Left ventricle myocardium inferior (tissue), 1 donor: ENCODE measurements at regions not wholly inside any gene's neighbourhood (a gene's known extent, or its start where the extent isn't known, plus 50 kb on each side); places are given as distances from the start of the nearest gene placed in this dataset.
"Not testable (repeated sequence)": the region's sequence is repeated elsewhere in the genome, so short reads cannot be mapped to it uniquely, and the experiment has no call there.

Experiments
- DNase-seq: peaks from one replicate; pipeline ENCODE4 v3.0.0-alpha.2; 2020
- H3K27ac ChIP-seq: fragments of 200-600 bp; replicated peaks from 2 replicates; pipeline ENCODE4 v1.8.0; 2021
- H3K27me3 ChIP-seq: fragments of 200-600 bp; 2 replicates; pipeline ENCODE4 v1.8.0; 2021; ENCODE audit warnings: low read depth
- H3K36me3 ChIP-seq: fragments of 200-600 bp; 2 replicates; pipeline ENCODE4 v1.8.0; 2021
- H3K4me1 ChIP-seq: fragments of 200-600 bp; 2 replicates; pipeline ENCODE4 v1.8.0; 2021
- H3K4me3 ChIP-seq: fragments of 200-600 bp; 2 replicates; pipeline ENCODE4 v1.8.0; 2021; ENCODE audit warnings: mild to moderate bottlenecking, moderate library complexity
- H3K9me3 ChIP-seq: fragments of 200-600 bp; replicated peaks from 2 replicates; pipeline ENCODE4 v1.8.0; 2021
- CTCF ChIP-seq: fragments of 200-600 bp; IDR thresholded peaks from 2 replicates; pipeline ENCODE4 v1.8.0; 2021; ENCODE audit warnings: antibody characterized with exemption, mild to moderate bottlenecking, borderline replicate concordance
- intact Hi-C: fragments of 100-400 bp; cut with micrococcal nuclease; formaldehyde crosslinking; loops from one replicate; pipeline ENCODE4 v1.11.0; 2022
- donor health status: DM: no; HTN: yes; CAD: no; lungs with severe emphysema.

- Histone ChIP-seq H3K4me3 (no peak overlapping the region), H3K27ac (no peak overlapping the region), H3K4me1 (no peaks in the 10 kb centered on the region), H3K27me3 (peaks cover 25% of the 10 kb centered on the region), H3K36me3 (no peaks in the 10 kb centered on the region), H3K9me3 (peaks cover 30% of the 10 kb centered on the region)
- DNase-seq, result no peak
- no peak for TF ChIP-seq CTCF
- intact Hi-C loops, result no loop called here
Observed at GRCh38 chrX:981791-982626, 230.4 kb downstream of the CRLF2 start.

- Histone ChIP-seq H3K36me3 (no peaks in the 10 kb centered on the region), H3K27ac (no peak overlapping the region)
- intact Hi-C loops, result no loop called here
Observed at GRCh38 chrX:980587-981235, 231.7 kb downstream of the CRLF2 start.

GRCh38 chrX:979127-979526 lies 233.3 kb downstream of the CRLF2 start:
- H3K4me3 ChIP-seq, H3K4me1 ChIP-seq, H3K27ac ChIP-seq, intact Hi-C loops, DNase-seq, H3K36me3 ChIP-seq: not testable (repeated sequence)
- H3K27me3 ChIP-seq, result peaks cover 25% of the 10 kb centered on the region
- H3K9me3 ChIP-seq, result peaks cover 35% of the 10 kb centered on the region

More at GRCh38 chrX:980587-981235, 231.7 kb downstream of the CRLF2 start:
- H3K4me1 ChIP-seq, result no peaks in the 10 kb centered on the region
- H3K9me3 ChIP-seq, result peaks cover 43% of the 10 kb centered on the region
- peaks cover 25% of the 10 kb centered on the region for H3K27me3 ChIP-seq
- H3K4me3 ChIP-seq, result no peak overlapping the region
- TF ChIP-seq CTCF, result no peak
- DNase-seq, result no peak

- Histone ChIP-seq H3K36me3 (no peaks in the 10 kb centered on the region), H3K4me3 (no peak overlapping the region), H3K9me3 (peaks cover 17% of the 10 kb centered on the region), H3K27ac (no peak overlapping the region), H3K27me3 (peaks cover 4% of the 10 kb centered on the region), H3K4me1 (no peaks in the 10 kb centered on the region)
- no peak for DNase-seq
- TF ChIP-seq CTCF, result no peak
- intact Hi-C loops, result no loop called here
Observed at GRCh38 chrX:973010-973632, 239.3 kb downstream of the CRLF2 start.

GRCh38 chrX:968148-968965 lies 244.1 kb downstream of the CRLF2 start:
- H3K27ac ChIP-seq, result no peak overlapping the region
- no peak for TF ChIP-seq CTCF
- no peaks in the 10 kb centered on the region for H3K4me1 ChIP-seq
- H3K27me3 ChIP-seq, result peaks cover 17% of the 10 kb centered on the region
- H3K4me3 ChIP-seq, result no peak overlapping the region
- no peak for DNase-seq
- H3K9me3 ChIP-seq, result no peaks in the 10 kb centered on the region
- intact Hi-C loops, result no loop called here
- no peaks in the 10 kb centered on the region for H3K36me3 ChIP-seq
